Left lung (tissue), 4 donors: ENCODE measurements at regions not wholly inside any gene's neighbourhood (a gene's known extent, or its start where the extent isn't known, plus 50 kb on each side); places are given as distances from the start of the nearest gene placed in this dataset.

Source experiments
- ATAC-seq: fragments of 200-7000 bp; cut with Tn5 transposase; one replicate; pipeline ENCODE4 v1.9.1; 2020; ENCODE audit warnings: moderate library complexity
- DNase-seq, 4 donors: peaks; one replicate each; pipeline ENCODE4 v3.0.0-alpha.2; 2013 to 2020
- H3K27ac ChIP-seq, 2 donors: fragments of 200-600 bp; sonication (generic) in 1 of 2; one replicate each; pipeline versions ENCODE4 v1.5.0 to v1.8.0; 2020 to 2021
- H3K27me3 ChIP-seq, 2 donors: fragments of 200-600 bp; sonication (generic) in 1 of 2; one replicate each; pipeline versions ENCODE4 v1.5.0 to v1.8.0; 2020 to 2021
- H3K36me3 ChIP-seq, 2 donors: fragments of 200-600 bp; sonication (generic) in 1 of 2; one replicate each; pipeline versions ENCODE4 v1.5.0 to v1.8.0; 2020 to 2021
- H3K4me1 ChIP-seq, 2 donors: fragments of 200-600 bp; one replicate each; pipeline ENCODE4 v1.8.0; 2021
- H3K4me3 ChIP-seq, 2 donors: fragments of 200-600 bp; sonication (generic) in 1 of 2; one replicate each; pipeline versions ENCODE4 v1.5.0 to v1.8.0; 2020 to 2021; ENCODE audit warnings: mild to moderate bottlenecking in 1 of 2
- H3K9me3 ChIP-seq, 2 donors: fragments of 200-600 bp; sonication (generic) in 1 of 2; one replicate each; pipeline versions ENCODE4 v1.5.0 to v1.8.0; 2020 to 2021
- CTCF ChIP-seq, 2 donors: fragments of 200-600 bp; sonication (generic) in 1 of 2; IDR thresholded peaks; one replicate each; pipeline versions ENCODE4 v1.5.0 to v1.8.0; 2021; ENCODE audit warnings: antibody characterized with exemption in 2 of 2
- intact Hi-C, 2 donors: fragments of 100-400 bp; cut with DNase I; formaldehyde crosslinking; loops; one replicate each; pipeline versions ENCODE4 v1.11.2 to v1.14.2; 2022
- donor health status: DM: no; HTN: yes; CAD: no.
- donor health status: DM: no; HTN: no; CAD: no.

DNA sequence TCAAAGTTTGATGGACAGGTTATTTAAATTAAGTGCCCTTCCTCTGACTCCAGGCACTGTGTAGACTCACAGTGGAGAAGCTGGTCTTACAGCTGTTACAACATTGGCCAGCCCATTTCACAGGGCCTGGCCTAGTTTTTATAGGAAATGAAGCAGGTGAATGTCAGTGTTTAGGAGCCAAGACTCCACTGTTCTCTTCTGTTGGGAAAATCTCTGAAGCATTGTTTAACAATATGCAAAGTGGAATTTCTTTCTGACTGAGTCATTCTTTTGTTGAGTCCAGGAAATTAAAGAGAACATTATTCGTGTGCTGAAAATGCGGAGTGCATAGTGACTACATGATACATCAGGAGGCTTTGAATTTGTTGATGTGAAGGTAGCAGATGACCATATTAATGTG is 64.7 kb downstream of the ARRDC4 start:
- no peaks in the 10 kb centered on the region for H3K4me1 ChIP-seq
- no peaks in the 10 kb centered on the region for H3K36me3 ChIP-seq
- intact Hi-C loops: no loop called here
- no peaks in the 10 kb centered on the region for H3K27me3 ChIP-seq
- ATAC-seq (peak; percentile 60), DNase-seq (no peak)
- H3K4me3 ChIP-seq: no peak overlapping the region
- TF ChIP-seq CTCF (IDR thresholded peaks at IDR 0.05): no peak
- no peak overlapping the region for H3K27ac ChIP-seq
- no peaks in the 10 kb centered on the region for H3K9me3 ChIP-seq

DNA sequence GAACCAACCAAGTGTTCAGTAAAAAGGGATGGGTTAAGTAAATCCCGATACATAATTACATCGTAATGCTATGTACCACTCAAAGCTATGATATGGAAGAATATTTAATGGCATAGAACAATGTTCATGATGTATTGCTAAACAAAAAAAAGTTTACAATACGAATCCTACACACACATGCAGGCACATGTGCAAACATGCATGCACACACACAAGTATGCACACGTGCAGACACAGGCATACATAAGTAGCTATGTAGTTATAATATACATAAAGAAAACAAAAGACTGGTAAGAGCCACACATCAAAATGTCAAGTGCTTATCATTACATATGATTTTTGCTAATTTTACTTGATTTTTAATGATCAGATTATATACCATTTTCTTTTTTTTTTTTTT is 74.2 kb downstream of the ARRDC4 start:
- ATAC-seq: no peak
- Histone ChIP-seq H3K27me3 (no peaks in the 10 kb centered on the region), H3K9me3 (no peaks in the 10 kb centered on the region), H3K4me1 (no peaks in the 10 kb centered on the region), H3K4me3 (no peak overlapping the region), H3K27ac (no peak overlapping the region), H3K36me3 (no peaks in the 10 kb centered on the region)
- TF ChIP-seq CTCF (IDR thresholded peaks at IDR 0.05): no peak
- DNase-seq: no peak
- intact Hi-C loops: no loop called here

DNA sequence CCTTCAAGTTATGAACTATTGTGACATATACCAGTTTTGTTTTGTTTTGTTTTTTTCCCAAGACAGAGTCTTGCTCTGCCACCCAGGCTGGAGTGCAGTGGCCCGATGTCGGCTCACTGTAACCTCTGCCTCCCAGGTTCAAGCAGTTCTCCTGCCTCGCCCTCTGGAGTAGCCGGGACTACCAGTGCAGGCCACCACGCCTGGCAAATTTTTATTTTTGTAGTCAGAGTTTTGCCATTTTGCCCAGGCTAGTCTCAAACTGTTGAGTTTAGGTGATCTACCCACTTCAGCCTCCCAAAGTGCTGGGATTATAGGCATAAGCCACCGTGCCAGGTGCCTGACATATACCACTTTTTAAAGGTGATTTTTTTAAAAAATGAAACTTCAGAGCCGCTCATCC is 74.6 kb downstream of the ARRDC4 start:
- Histone ChIP-seq H3K27me3 (no peaks in the 10 kb centered on the region), H3K27ac (no peak overlapping the region), H3K9me3 (no peaks in the 10 kb centered on the region), H3K4me1 (no peaks in the 10 kb centered on the region), H3K36me3 (no peaks in the 10 kb centered on the region), H3K4me3 (no peak overlapping the region)
- ATAC-seq (no peak), DNase-seq (no peak)
- TF ChIP-seq CTCF (IDR thresholded peaks at IDR 0.05): no peak
- intact Hi-C loops: no loop called here

GRCh38 chr15:98035577-98036010 is 75.1 kb downstream of the ARRDC4 start:
- H3K4me3 ChIP-seq: no peak overlapping the region
- no peaks in the 10 kb centered on the region for H3K36me3 ChIP-seq
- H3K4me1 ChIP-seq: no peaks in the 10 kb centered on the region
- TF ChIP-seq CTCF (IDR thresholded peaks at IDR 0.05): no peak
- no peak overlapping the region for H3K27ac ChIP-seq
- H3K9me3 ChIP-seq: no peaks in the 10 kb centered on the region
- intact Hi-C loops: no loop called here
- DNase-seq (no peak), ATAC-seq (no peak)
- no peaks in the 10 kb centered on the region for H3K27me3 ChIP-seq

DNA sequence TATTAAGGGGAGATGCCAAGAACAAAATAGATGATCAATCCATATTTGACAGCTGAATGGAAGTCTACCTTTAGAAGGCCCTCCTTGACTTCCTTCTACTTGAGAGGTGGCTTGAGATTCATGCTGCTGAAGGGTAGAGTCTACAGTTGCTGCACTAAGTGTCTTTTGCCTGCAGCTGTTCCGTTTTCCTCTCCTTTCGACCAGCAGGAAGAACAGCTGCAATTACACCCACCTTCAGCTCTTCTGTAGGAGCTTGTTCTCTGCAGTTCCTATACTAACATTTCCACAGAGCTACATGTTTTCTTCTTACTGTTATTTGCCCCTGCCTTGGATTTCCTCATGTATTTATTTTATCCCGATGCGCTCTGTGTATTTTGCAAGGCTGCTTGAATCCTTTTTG is 79.1 kb downstream of the ARRDC4 start:
- intact Hi-C loops: no loop called here
- H3K9me3 ChIP-seq: no peaks in the 10 kb centered on the region
- no peak for DNase-seq
- no peaks in the 10 kb centered on the region for H3K27me3 ChIP-seq
- ATAC-seq: no peak
- no peak overlapping the region for H3K27ac ChIP-seq
- H3K4me3 ChIP-seq: no peak overlapping the region
- no peaks in the 10 kb centered on the region for H3K4me1 ChIP-seq
- H3K36me3 ChIP-seq: no peaks in the 10 kb centered on the region
- TF ChIP-seq CTCF (IDR thresholded peaks at IDR 0.05): no peak
